ENCODE measurements at regions not wholly inside any gene's neighbourhood (a gene's known extent, or its start where the extent isn't known, plus 50 kb on each side); places are given as distances from the start of the nearest gene placed in this dataset.
"Not testable (repeated sequence)": the region's sequence is repeated elsewhere in the genome, so short reads cannot be mapped to it uniquely, and the experiment has no call there.

GRCh38 chr5:96193946-96194345 is 232.3 kb upstream of the ELL2 start:
- no peak overlapping the region for H3K4me3 ChIP-seq (ENCODE audit: low read depth, low read length)
- H3K27me3 ChIP-seq (ENCODE audit: control insufficient read depth, insufficient read depth, low read length) = no peaks in the 10 kb centered on the region
- POLR2A ChIA-PET = no interaction called here
- no peak overlapping the region for H3K27ac ChIP-seq (ENCODE audit: low read depth, low read length)
- H3K9me3 ChIP-seq (ENCODE audit: control insufficient read depth, insufficient read depth, low read length) = no peaks in the 10 kb centered on the region
- DNase-seq (ENCODE audit: low read depth, low spot score) = no peak
- CTCF ChIA-PET = no interaction called here
- TF ChIP-seq, protein P1, sequence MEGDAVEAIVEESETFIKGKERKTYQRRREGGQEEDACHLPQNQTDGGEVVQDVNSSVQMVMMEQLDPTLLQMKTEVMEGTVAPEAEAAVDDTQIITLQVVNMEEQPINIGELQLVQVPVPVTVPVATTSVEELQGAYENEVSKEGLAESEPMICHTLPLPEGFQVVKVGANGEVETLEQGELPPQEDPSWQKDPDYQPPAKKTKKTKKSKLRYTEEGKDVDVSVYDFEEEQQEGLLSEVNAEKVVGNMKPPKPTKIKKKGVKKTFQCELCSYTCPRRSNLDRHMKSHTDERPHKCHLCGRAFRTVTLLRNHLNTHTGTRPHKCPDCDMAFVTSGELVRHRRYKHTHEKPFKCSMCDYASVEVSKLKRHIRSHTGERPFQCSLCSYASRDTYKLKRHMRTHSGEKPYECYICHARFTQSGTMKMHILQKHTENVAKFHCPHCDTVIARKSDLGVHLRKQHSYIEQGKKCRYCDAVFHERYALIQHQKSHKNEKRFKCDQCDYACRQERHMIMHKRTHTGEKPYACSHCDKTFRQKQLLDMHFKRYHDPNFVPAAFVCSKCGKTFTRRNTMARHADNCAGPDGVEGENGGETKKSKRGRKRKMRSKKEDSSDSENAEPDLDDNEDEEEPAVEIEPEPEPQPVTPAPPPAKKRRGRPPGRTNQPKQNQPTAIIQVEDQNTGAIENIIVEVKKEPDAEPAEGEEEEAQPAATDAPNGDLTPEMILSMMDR (IDR thresholded peaks at IDR 0.05; ENCODE audit: low read depth, low read length) = no peak

DNA sequence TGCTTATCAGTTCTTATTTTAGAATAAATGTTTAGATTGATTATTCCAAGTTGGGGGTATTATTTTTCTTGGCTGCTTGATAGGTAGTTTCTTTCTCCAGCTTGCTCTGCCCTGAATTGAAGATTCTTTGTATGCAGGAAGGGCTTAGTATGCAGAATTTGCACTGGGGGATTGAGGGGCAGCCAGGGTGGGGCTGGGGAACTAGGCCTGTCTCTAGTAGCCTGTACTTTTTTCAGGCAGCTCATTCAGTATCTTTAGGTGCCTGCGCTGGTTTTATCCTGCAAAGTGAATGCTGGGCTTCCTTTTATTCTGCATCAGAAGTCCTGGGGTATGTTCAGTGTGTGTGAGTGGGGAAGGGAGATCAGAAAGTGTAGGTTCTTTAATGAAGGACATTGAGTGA is 228.3 kb upstream of the ELL2 start:
- TF ChIP-seq, protein P1 (IDR thresholded peaks at IDR 0.05; ENCODE audit: low read depth, low read length) = no peak
- POLR2A ChIA-PET = no interaction called here
- H3K4me3 ChIP-seq (ENCODE audit: low read depth, low read length) = no peak overlapping the region
- CTCF ChIA-PET = no interaction called here
- no peaks in the 10 kb centered on the region for H3K27me3 ChIP-seq (ENCODE audit: control insufficient read depth, insufficient read depth, low read length)
- no peak overlapping the region for H3K27ac ChIP-seq (ENCODE audit: low read depth, low read length)
- no peaks in the 10 kb centered on the region for H3K9me3 ChIP-seq (ENCODE audit: control insufficient read depth, insufficient read depth, low read length)
- no peak for DNase-seq (ENCODE audit: low read depth, low spot score)

- Histone ChIP-seq H3K27me3 (ENCODE audit: control insufficient read depth, insufficient read depth, low read length) (no peaks in the 10 kb centered on the region), H3K9me3 (ENCODE audit: control insufficient read depth, insufficient read depth, low read length) (no peaks in the 10 kb centered on the region), H3K4me3 (ENCODE audit: low read depth, low read length) (no peak overlapping the region), H3K27ac (ENCODE audit: low read depth, low read length) (no peak overlapping the region)
- TF ChIP-seq, protein P1 (IDR thresholded peaks at IDR 0.05; ENCODE audit: low read depth, low read length) = no peak
- CTCF ChIA-PET = no interaction called here
- DNase-seq (ENCODE audit: low read depth, low spot score) = no peak
- POLR2A ChIA-PET = no interaction called here
Measured at GRCh38 chr5:96189028-96189826, 227.6 kb upstream of the ELL2 start.

GRCh38 chr5:96187309-96188027 is 225.8 kb upstream of the ELL2 start:
- TF ChIP-seq, protein P1 (IDR thresholded peaks at IDR 0.05; ENCODE audit: low read depth, low read length) = no peak
- Histone ChIP-seq H3K27ac (ENCODE audit: low read depth, low read length) (no peak overlapping the region), H3K9me3 (ENCODE audit: control insufficient read depth, insufficient read depth, low read length) (no peaks in the 10 kb centered on the region), H3K27me3 (ENCODE audit: control insufficient read depth, insufficient read depth, low read length) (no peaks in the 10 kb centered on the region), H3K4me3 (ENCODE audit: low read depth, low read length) (no peak overlapping the region)
- DNase-seq (ENCODE audit: low read depth, low spot score) = no peak
- POLR2A ChIA-PET = no interaction called here
- CTCF ChIA-PET = no interaction called here

GRCh38 chr5:96184510-96184909 is 222.9 kb upstream of the ELL2 start:
- H3K4me3 ChIP-seq (ENCODE audit: low read depth, low read length); CTCF ChIA-PET; H3K27ac ChIP-seq (ENCODE audit: low read depth, low read length); H3K9me3 ChIP-seq (ENCODE audit: control insufficient read depth, insufficient read depth, low read length); DNase-seq (ENCODE audit: low read depth, low spot score); POLR2A ChIA-PET; H3K27me3 ChIP-seq (ENCODE audit: control insufficient read depth, insufficient read depth, low read length): not testable (repeated sequence)
